Smooth muscle cell (in vitro differentiated cells): ENCODE measurements at regions not wholly inside any gene's neighbourhood (a gene's known extent, or its start where the extent isn't known, plus 50 kb on each side); places are given as distances from the start of the nearest gene placed in this dataset.
"Not testable (repeated sequence)": the region's sequence is repeated elsewhere in the genome, so short reads cannot be mapped to it uniquely, and the experiment has no call there.

ENCODE experiments used
- DNase-seq: peaks from one replicate; lab custom pipeline; 2025; ENCODE audit not compliant: unreplicated experiment; lab: John Stamatoyannopoulos, UW
- H2AFZ ChIP-seq: fragments of 200-600 bp; sonication (generic); 2 replicates; pipeline ENCODE4 v1.6.0; 2016; ENCODE audit warnings: antibody characterized with exemption, low read depth, mild to moderate bottlenecking
- H3F3A ChIP-seq: fragments of 200-600 bp; sonication (generic); 2 replicates; pipeline ENCODE4 v1.6.0; 2017; ENCODE audit warnings: antibody characterized with exemption, low read depth
- H3K27ac ChIP-seq: fragments of 200-600 bp; sonication (generic); 2 replicates; pipeline ENCODE4 v1.5.1; 2016; ENCODE audit warnings: low read depth, mild to moderate bottlenecking
- H3K27me3 ChIP-seq: fragments of 200-600 bp; sonication (generic); 2 replicates; pipeline ENCODE4 v1.6.1; 2016; ENCODE audit warnings: low read depth, mild to moderate bottlenecking
- H3K36me3 ChIP-seq: fragments of 200-600 bp; sonication (generic); 2 replicates; pipeline ENCODE4 v1.5.1; 2016; ENCODE audit warnings: low read depth
- H3K4me1 ChIP-seq: fragments of 200-600 bp; sonication (generic); 2 replicates; pipeline ENCODE4 v1.5.1; 2016; ENCODE audit warnings: low read depth
- H3K4me2 ChIP-seq: fragments of 200-600 bp; sonication (generic); 2 replicates; pipeline ENCODE4 v1.6.0; 2016; ENCODE audit warnings: mild to moderate bottlenecking
- H3K4me3 ChIP-seq: fragments of 200-600 bp; sonication (generic); 2 replicates; pipeline ENCODE4 v1.5.1; 2016; ENCODE audit warnings: mild to moderate bottlenecking
- H3K79me2 ChIP-seq: fragments of 200-600 bp; sonication (generic); 2 replicates; pipeline ENCODE4 v1.6.0; 2016; ENCODE audit warnings: low read depth, mild to moderate bottlenecking
- H3K9ac ChIP-seq: fragments of 200-600 bp; sonication (generic); 2 replicates; pipeline ENCODE4 v1.6.0; 2016; ENCODE audit warnings: low read depth
- H3K9me3 ChIP-seq: fragments of 200-600 bp; sonication (generic); replicated peaks from 2 replicates; pipeline ENCODE4 v1.5.1; 2016; ENCODE audit warnings: low read depth
- H4K20me1 ChIP-seq: fragments of 200-600 bp; sonication (generic); 2 replicates; pipeline ENCODE4 v1.6.0; 2016; ENCODE audit warnings: low read depth
- CTCF ChIP-seq: fragments of 200-600 bp; sonication (generic); IDR thresholded peaks from 2 replicates; pipeline ENCODE4 v1.5.1; 2017; ENCODE audit warnings: borderline replicate concordance, mild to moderate bottlenecking, antibody characterized with exemption; ENCODE audit not compliant: insufficient read depth, poor library complexity, severe bottlenecking
- whole genome bisulfite sequencing: methylation state at CpG from one replicate; pipeline ENCODE4 v1.1.7; 2016; ENCODE audit warnings: low lambda C conversion rate; 5-methylcytosine and 5-hydroxymethylcytosine counted together

GRCh38 chr10:46095943-46096342, 49.9 kb upstream of the MSMB start:
- H2AFZ ChIP-seq, H3K79me2 ChIP-seq, H3K9me3 ChIP-seq, DNase-seq, H3F3A ChIP-seq, H3K9ac ChIP-seq, H3K4me3 ChIP-seq, H4K20me1 ChIP-seq, H3K27me3 ChIP-seq, H3K36me3 ChIP-seq: not testable (repeated sequence)
- 85% methylated on average over 5 of the region's 5 CpGs for WGBS
- peak overlapping the region; percentile 87 for H3K27ac ChIP-seq
- H3K4me2 ChIP-seq: peak overlapping the region; percentile 56
- H3K4me1 ChIP-seq: peaks cover 20% of the 10 kb centered on the region

GRCh38 chr10:46096446-46096845, 50.4 kb upstream of the MSMB start:
- peaks cover 20% of the 10 kb centered on the region for H3K4me1 ChIP-seq
- no peak overlapping the region for H3K4me3 ChIP-seq
- H4K20me1 ChIP-seq: no peaks in the 10 kb centered on the region
- WGBS: 2% methylated on average over 4 of the region's 4 CpGs
- H3K79me2 ChIP-seq: no peaks in the 10 kb centered on the region
- no peak for DNase-seq
- peaks cover 7% of the 10 kb centered on the region for H3F3A ChIP-seq
- H3K27ac ChIP-seq: peak overlapping the region; percentile 87
- no peaks in the 10 kb centered on the region for H3K36me3 ChIP-seq
- no peaks in the 10 kb centered on the region for H3K27me3 ChIP-seq
- TF ChIP-seq CTCF: no peak
- no peak overlapping the region for H2AFZ ChIP-seq
- H3K9ac ChIP-seq: peak overlapping the region; percentile 7
- no peaks in the 10 kb centered on the region for H3K9me3 ChIP-seq
- peak overlapping the region; percentile 56 for H3K4me2 ChIP-seq

GRCh38 chr10:46096909-46097575, 51.0 kb upstream of the MSMB start:
- Histone ChIP-seq H3K27me3 (no peaks in the 10 kb centered on the region), H3K36me3 (no peaks in the 10 kb centered on the region), H3K27ac (peak overlapping the region; percentile 87), H3K4me1 (peaks cover 20% of the 10 kb centered on the region), H3K9me3 (no peaks in the 10 kb centered on the region), H3K4me2 (peak overlapping the region; percentile 17), H3K79me2 (no peaks in the 10 kb centered on the region), H3K4me3 (no peak overlapping the region), H3F3A (peaks cover 7% of the 10 kb centered on the region), H3K9ac (peak overlapping the region; percentile 7), H2AFZ (no peak overlapping the region), H4K20me1 (no peaks in the 10 kb centered on the region)
- TF ChIP-seq CTCF: no peak
- DNase-seq: no peak
- WGBS: 47% methylated on average over 5 of the region's 8 CpGs

GRCh38 chr10:46097576-46098317, 51.7 kb upstream of the MSMB start:
- no peaks in the 10 kb centered on the region for H3K9me3 ChIP-seq
- no peaks in the 10 kb centered on the region for H3K79me2 ChIP-seq
- TF ChIP-seq CTCF: no peak
- 92% methylated on average over 14 of the region's 14 CpGs for WGBS
- H3K4me3 ChIP-seq: no peak overlapping the region
- DNase-seq: no peak
- no peak overlapping the region for H2AFZ ChIP-seq
- H3K36me3 ChIP-seq: no peaks in the 10 kb centered on the region
- H3K9ac ChIP-seq: no peak overlapping the region
- no peak overlapping the region for H3K4me2 ChIP-seq
- H4K20me1 ChIP-seq: no peaks in the 10 kb centered on the region
- no peaks in the 10 kb centered on the region for H3K27me3 ChIP-seq
- H3K4me1 ChIP-seq: peaks cover 20% of the 10 kb centered on the region
- H3K27ac ChIP-seq: no peak overlapping the region
- H3F3A ChIP-seq: peaks cover 7% of the 10 kb centered on the region
